K562 (cell line): ENCODE measurements at regions not wholly inside any gene's neighbourhood (a gene's known extent, or its start where the extent isn't known, plus 50 kb on each side); places are given as distances from the start of the nearest gene placed in this dataset.

Experiments used
- ATAC-seq: fragments of 200-7000 bp; cut with Tn5 transposase; 3 replicates; pipeline ENCODE4 v1.9.1; 2020; ENCODE audit warnings: moderate library complexity
- BruUV-seq: library from RNA; stranded (reverse); fragments of 400-500 nt; replicated peaks from 2 replicates; lab custom pipeline; 2021; lab: Mats Ljungman, UMichigan
- CTCF ChIA-PET: fragments of 300-600 bp; formaldehyde crosslinking; extraction: SDS; loops from one replicate; lab custom pipeline; 2021; ENCODE audit warnings: low intra/inter-chr PET ratio; lab: Yijun Ruan, JAX
- POLR2A ChIA-PET: fragments of 300-600, 350-650 bp; sonication (Branson Sonifier 250); formaldehyde crosslinking; extraction: SDS; loops from one replicate; lab custom pipeline; 2021; ENCODE audit warnings: antibody characterized with exemption, inconsistent platforms; lab: Yijun Ruan, JAX
- DNase-seq, 4 experiments: peaks; one replicate each; pipeline versions ENCODE4 v3.0.0 to v3.0.0-alpha.2; 2011 to 2018; ENCODE audit warnings: low spot score in 3 of 4, mixed read lengths in 3 of 4; ENCODE audit errors: extremely low read depth in 1 of 4
- FAIRE-seq: peaks from 2 replicates; lab custom pipeline; 2011; peaks lifted over from hg19 to GRCh38; lab: Jason Lieb, UNC
- H2AFZ ChIP-seq: 2 replicates; pipeline ENCODE4 v1.6.0; 2011; ENCODE audit warnings: low read depth, low read length, control low read depth, inconsistent platforms
- H3K27ac ChIP-seq: fragments of 200-600 bp; 3 replicates; pipeline ENCODE4 v1.8.0; 2011; ENCODE audit warnings: low read depth, mild to moderate bottlenecking, control low read depth, inconsistent platforms, low read length, moderate library complexity, mixed read lengths; ENCODE audit errors: extremely low read depth
- H3K27me3 ChIP-seq, 2 experiments: fragments of 300-600 bp in 1 of 2; 2 replicates in 1 of 2; 3 replicates in 1 of 2; pipeline versions ENCODE4 v1.6.0 to v1.8.0; 2011; ENCODE audit warnings: inconsistent platforms in 2 of 2, low read length in 2 of 2, mild to moderate bottlenecking in 1 of 2, mixed read lengths in 1 of 2, moderate library complexity in 1 of 2; ENCODE audit not compliant: control insufficient read depth in 2 of 2, insufficient read depth in 2 of 2
- H3K36me3 ChIP-seq: fragments of 300-600 bp; 3 replicates; pipeline ENCODE4 v1.8.0; 2011; ENCODE audit warnings: mild to moderate bottlenecking, low read length, inconsistent platforms; ENCODE audit not compliant: control insufficient read depth, insufficient read depth
- H3K4me1 ChIP-seq, 2 experiments: fragments of 200-600 bp in 1 of 2; replicated peaks in 1 of 2; 2 replicates in 1 of 2; 3 replicates in 1 of 2; pipeline versions ENCODE4 v1.5.1 to v1.8.0; 2011; ENCODE audit warnings: inconsistent platforms in 2 of 2, low read length in 2 of 2, mild to moderate bottlenecking in 1 of 2, mixed read lengths in 1 of 2, moderate library complexity in 1 of 2; ENCODE audit not compliant: control insufficient read depth in 2 of 2, insufficient read depth in 2 of 2
- H3K4me2 ChIP-seq: 2 replicates; pipeline ENCODE4 v1.6.1; 2011; ENCODE audit warnings: low read length, control low read depth, inconsistent platforms, mixed read lengths; ENCODE audit not compliant: insufficient read depth
- H3K4me3 ChIP-seq: fragments of 200-600 bp; sonication (generic), shearing (Covaris generic); 2 replicates; pipeline ENCODE4 v1.5.1; 2016; ENCODE audit warnings: control low read depth, inconsistent platforms
- H3K79me2 ChIP-seq: fragments of 200-600 bp; 3 replicates; pipeline ENCODE4 v1.8.0; 2011; ENCODE audit warnings: low read length, inconsistent platforms; ENCODE audit not compliant: control insufficient read depth, insufficient read depth
- H3K9ac ChIP-seq, 2 experiments: 2 replicates each; pipeline versions ENCODE4 v1.6.0 to v1.6.1; 2011; ENCODE audit warnings: low read depth in 2 of 2, low read length in 2 of 2, control low read depth in 1 of 2, inconsistent platforms in 1 of 2, mild to moderate bottlenecking in 1 of 2, mixed read lengths in 1 of 2; ENCODE audit not compliant: insufficient read depth in 1 of 2
- H3K9me1 ChIP-seq: one replicate; pipeline ENCODE4 v1.6.0; 2011; ENCODE audit warnings: inconsistent platforms, mild to moderate bottlenecking, low read length, moderate library complexity; ENCODE audit not compliant: control insufficient read depth, insufficient read depth
- H3K9me3 ChIP-seq: replicated peaks from 2 replicates; pipeline ENCODE4 v1.5.1; 2011; ENCODE audit warnings: low read depth, low read length, inconsistent platforms; ENCODE audit not compliant: control insufficient read depth, insufficient read depth
- H4K20me1 ChIP-seq: replicated peaks from 2 replicates; pipeline ENCODE4 v1.6.1; 2011; ENCODE audit warnings: low read length, inconsistent platforms, mixed read lengths; ENCODE audit not compliant: control insufficient read depth, insufficient read depth
- NFATC3 ChIP-seq: fragments of 450-650 bp; IDR thresholded peaks from 2 replicates; pipeline ENCODE4 v1.6.1; 2017; ENCODE audit warnings: mild to moderate bottlenecking
- NFXL1 ChIP-seq: fragments of 450-650 bp; formaldehyde crosslinking; IDR thresholded peaks from 2 replicates; pipeline ENCODE4 v1.4.0; 2021; ENCODE audit warnings: mild to moderate bottlenecking
- POLR2H ChIP-seq: IDR thresholded peaks from 2 replicates; pipeline ENCODE4 v1.6.1; 2016; ENCODE audit warnings: missing genetic modification characterization, low read depth, mild to moderate bottlenecking, control low read depth, missing compliant biosample characterization, moderate library complexity
- RREB1 ChIP-seq: fragments of 250-450 bp; sonication (Bioruptor Pico); IDR thresholded peaks from 2 replicates; pipeline ENCODE4 v1.4.0; 2020
- SMAD2 ChIP-seq: fragments of 150-350 bp; IDR thresholded peaks from 2 replicates; pipeline ENCODE4 v1.6.1; 2014; ENCODE audit warnings: low read depth, mild to moderate bottlenecking, low read length
- TAL1 ChIP-seq: fragments of 450-650 bp; IDR thresholded peaks from 2 replicates; pipeline ENCODE4 v1.6.1; 2016; ENCODE audit warnings: mild to moderate bottlenecking
- WHSC1 ChIP-seq: IDR thresholded peaks from one replicate; pipeline ENCODE4 v1.6.1; 2012; ENCODE audit warnings: low read length, control low read depth, inconsistent platforms
- ZBTB49 ChIP-seq: sonication (generic); formaldehyde crosslinking; IDR thresholded peaks from 2 replicates; pipeline ENCODE4 v1.8.0; 2022; ENCODE audit warnings: missing genetic modification reagents, mild to moderate bottlenecking, borderline replicate concordance
- ZFP36 ChIP-seq: fragments of 150-350 bp; IDR thresholded peaks from 2 replicates; pipeline ENCODE4 v1.6.1; 2018; ENCODE audit warnings: low read length, low read depth; ENCODE audit not compliant: partially characterized antibody
- ZNF12 ChIP-seq: sonication (generic); formaldehyde crosslinking; IDR thresholded peaks from 2 replicates; pipeline ENCODE4 v1.4.0; 2020; ENCODE audit warnings: mild to moderate bottlenecking, missing genetic modification reagents
- ZSCAN32 ChIP-seq: fragments of 450-650 bp; formaldehyde crosslinking; IDR thresholded peaks from 2 replicates; pipeline ENCODE4 v1.4.0; 2020; ENCODE audit warnings: mild to moderate bottlenecking, moderate library complexity
- WGBS: fragments of 100-300 bp; shearing (Covaris generic); methylation state at CpG from one replicate; pipeline ENCODE4 v1.1.6; 2016; ENCODE audit warnings: low coverage, mixed read lengths; ENCODE audit not compliant: insufficient coverage; ENCODE audit errors: missing lambda C conversion rate; 5-methylcytosine and 5-hydroxymethylcytosine counted together
- in situ Hi-C: fragments of 300-500 bp; cut with MboI; formaldehyde crosslinking; loops from 4 replicates; pipeline ENCODE4 v1.15.0; 2018; ENCODE audit warnings: inconsistent platforms, mixed read lengths
- intact Hi-C: fragments of 100-400 bp; cut with micrococcal nuclease; formaldehyde crosslinking; loops from 2 replicates; pipeline ENCODE4 v1.14.2; 2022
- TF ChIP-seq, protein P1 (sequence below): sonication (generic); formaldehyde crosslinking; IDR thresholded peaks from 2 replicates; pipeline ENCODE4 v1.8.1; 2023; ENCODE audit warnings: mild to moderate bottlenecking, missing genetic modification reagents, moderate library complexity
- TF ChIP-seq, protein P2 (sequence below): fragments of 250-450 bp; sonication (Bioruptor Pico); IDR thresholded peaks from 2 replicates; pipeline ENCODE4 v1.4.0; 2020

GRCh38 chr9:89739511-89739910 is 134.7 kb downstream of the GADD45G start:
- no peak for FAIRE-seq
- in situ Hi-C loops (no loop called here), intact Hi-C loops (loop anchor here (10.0 kb wide), 1 partner anchor 135 kb away; the partner anchor contains the start of gene GADD45G)
- Histone ChIP-seq H3K4me3 (no peak overlapping the region), H3K27ac (no peak overlapping the region), H3K9ac (no peak overlapping the region), H2AFZ (no peak overlapping the region), H3K4me1 (no peaks in the 10 kb centered on the region), H3K9me1 (no peaks in the 10 kb centered on the region), H3K27me3 (no peaks in the 10 kb centered on the region), H4K20me1 (no peaks in the 10 kb centered on the region), H3K36me3 (no peaks in the 10 kb centered on the region), H3K79me2 (no peaks in the 10 kb centered on the region), H3K9me3 (no peaks in the 10 kb centered on the region), H3K4me2 (no peak overlapping the region)
- BruUV-seq: no TSS peak
- ChIA-PET CTCF (no interaction called here), POLR2A (interaction anchor here (0.6 to 1.0 kb wide), 3 partner anchors 9 to 146 kb away, joined by 3 to 4 read pairs (median 3); no protein-coding TSS in a partner anchor)
- 0% methylated on average over 4 of the region's 4 CpGs for WGBS
- no peak for ATAC-seq
- DNase-seq: no peak
- TF ChIP-seq, protein P1, sequence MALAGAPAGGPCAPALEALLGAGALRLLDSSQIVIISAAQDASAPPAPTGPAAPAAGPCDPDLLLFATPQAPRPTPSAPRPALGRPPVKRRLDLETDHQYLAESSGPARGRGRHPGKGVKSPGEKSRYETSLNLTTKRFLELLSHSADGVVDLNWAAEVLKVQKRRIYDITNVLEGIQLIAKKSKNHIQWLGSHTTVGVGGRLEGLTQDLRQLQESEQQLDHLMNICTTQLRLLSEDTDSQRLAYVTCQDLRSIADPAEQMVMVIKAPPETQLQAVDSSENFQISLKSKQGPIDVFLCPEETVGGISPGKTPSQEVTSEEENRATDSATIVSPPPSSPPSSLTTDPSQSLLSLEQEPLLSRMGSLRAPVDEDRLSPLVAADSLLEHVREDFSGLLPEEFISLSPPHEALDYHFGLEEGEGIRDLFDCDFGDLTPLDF (CRISPR knock-in tag): no peak
- TF ChIP-seq SMAD2: no peak
- TF ChIP-seq, protein P2, sequence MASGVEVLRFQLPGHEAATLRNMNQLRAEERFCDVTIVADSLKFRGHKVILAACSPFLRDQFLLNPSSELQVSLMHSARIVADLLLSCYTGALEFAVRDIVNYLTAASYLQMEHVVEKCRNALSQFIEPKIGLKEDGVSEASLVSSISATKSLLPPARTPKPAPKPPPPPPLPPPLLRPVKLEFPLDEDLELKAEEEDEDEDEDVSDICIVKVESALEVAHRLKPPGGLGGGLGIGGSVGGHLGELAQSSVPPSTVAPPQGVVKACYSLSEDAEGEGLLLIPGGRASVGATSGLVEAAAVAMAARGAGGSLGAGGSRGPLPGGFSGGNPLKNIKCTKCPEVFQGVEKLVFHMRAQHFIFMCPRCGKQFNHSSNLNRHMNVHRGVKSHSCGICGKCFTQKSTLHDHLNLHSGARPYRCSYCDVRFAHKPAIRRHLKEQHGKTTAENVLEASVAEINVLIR (CRISPR knock-in tag): no peak
- no peak for TF ChIP-seq NFATC3
- TF ChIP-seq RREB1: no peak
- TF ChIP-seq TAL1: no peak
- TF ChIP-seq WHSC1: no peak
- TF ChIP-seq NFXL1 (CRISPR knock-in tag): no peak
- no peak for TF ChIP-seq ZSCAN32 (CRISPR knock-in tag)
- no peak for TF ChIP-seq ZNF12
- TF ChIP-seq ZBTB49 (CRISPR knock-in tag): no peak
- TF ChIP-seq ZFP36: no peak
- no peak for TF ChIP-seq POLR2H (tag)
